ENCODE measurements at regions not wholly inside any gene's neighbourhood (a gene's known extent, or its start where the extent isn't known, plus 50 kb on each side); places are given as distances from the start of the nearest gene placed in this dataset.

DNA sequence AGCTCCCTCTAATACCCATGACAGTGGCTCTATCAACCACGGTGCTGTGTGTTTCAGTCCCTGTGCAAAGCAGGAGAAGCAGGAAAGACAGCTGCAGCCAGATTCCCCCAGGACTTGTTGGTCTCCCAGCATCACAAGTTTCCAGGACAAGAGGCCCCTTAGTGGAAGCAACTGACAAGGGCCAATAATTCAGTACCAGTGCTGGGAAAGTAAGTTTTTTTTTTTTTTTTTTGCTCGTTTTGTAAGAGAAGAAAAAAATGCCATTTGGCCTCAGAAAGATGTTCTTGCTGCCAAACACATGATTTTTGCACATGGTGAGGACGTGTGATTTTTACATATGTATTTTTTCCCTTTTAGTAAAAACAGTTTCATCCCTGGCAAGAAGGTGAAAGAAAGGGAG lies 284.2 kb upstream of the ZMIZ1 start:
- WGBS (ENCODE audit: extremely low coverage, insufficient coverage, low lambda C conversion rate) = no CpG with 5 or more reads among the region's 3 CpGs
- Histone ChIP-seq H3K27me3 (ENCODE audit: insufficient read depth, low read length, poor library complexity) (no peaks in the 10 kb centered on the region), H2AK5ac (ENCODE audit: low read length) (no peak overlapping the region), H2BK5ac (ENCODE audit: low read length) (no peak overlapping the region), H3K23ac (ENCODE audit: low read length) (no peak overlapping the region), H3K79me1 (ENCODE audit: low read length) (no peaks in the 10 kb centered on the region), H3K36me3 (ENCODE audit: control insufficient read depth, insufficient read depth, low read length) (no peaks in the 10 kb centered on the region), H3K4ac (ENCODE audit: low read depth, low read length) (no peak overlapping the region), H2BK15ac (replicated peaks; ENCODE audit: low read depth) (no peak overlapping the region), H3K4me3 (ENCODE audit: low read length) (no peak overlapping the region), H3K79me2 (ENCODE audit: control insufficient read depth, insufficient read depth, low read length) (no peaks in the 10 kb centered on the region), H3K56ac (ENCODE audit: low read length) (no peak overlapping the region), H3K4me2 (ENCODE audit: low read length) (no peak overlapping the region), H4K5ac (ENCODE audit: low read length) (no peak overlapping the region), H3K18ac (ENCODE audit: low read length) (no peak overlapping the region), H3K27ac (ENCODE audit: low read depth, low read length) (no peak overlapping the region), H3K9ac (ENCODE audit: low read length) (no peak overlapping the region), H2BK120ac (ENCODE audit: low read depth, low read length) (no peak overlapping the region), H4K8ac (ENCODE audit: low read depth, low read length) (no peak overlapping the region), H3K4me1 (ENCODE audit: control insufficient read depth, low read depth, low read length) (no peaks in the 10 kb centered on the region)
- no peak for DNase-seq

DNA sequence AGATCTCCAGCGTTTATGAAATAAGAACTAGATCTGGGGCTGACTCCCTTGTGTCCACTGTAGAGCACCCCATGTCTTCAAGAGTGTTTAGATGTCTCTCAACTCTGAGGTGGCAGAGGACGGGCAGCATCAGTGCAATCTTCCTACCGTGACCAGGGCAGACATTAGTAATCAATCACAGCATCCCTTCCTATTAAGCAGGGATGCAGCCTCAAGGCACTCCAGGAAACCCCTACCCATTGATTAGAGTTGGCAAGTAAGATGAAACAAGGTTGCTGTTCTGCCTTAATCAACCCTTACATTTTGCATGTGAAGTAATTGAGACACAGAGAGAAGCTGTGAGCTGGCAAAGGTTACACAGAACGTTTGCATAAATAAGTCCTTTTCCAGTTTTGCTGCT lies 283.7 kb upstream of the ZMIZ1 start:
- Histone ChIP-seq H3K4me2 (ENCODE audit: low read length) (no peak overlapping the region), H3K4me1 (ENCODE audit: control insufficient read depth, low read depth, low read length) (no peaks in the 10 kb centered on the region), H3K27me3 (ENCODE audit: insufficient read depth, low read length, poor library complexity) (no peaks in the 10 kb centered on the region), H2BK15ac (replicated peaks; ENCODE audit: low read depth) (no peak overlapping the region), H3K9ac (ENCODE audit: low read length) (no peak overlapping the region), H3K23ac (ENCODE audit: low read length) (no peak overlapping the region), H2BK120ac (ENCODE audit: low read depth, low read length) (no peak overlapping the region), H4K5ac (ENCODE audit: low read length) (no peak overlapping the region), H3K56ac (ENCODE audit: low read length) (no peak overlapping the region), H3K18ac (ENCODE audit: low read length) (no peak overlapping the region), H3K27ac (ENCODE audit: low read depth, low read length) (no peak overlapping the region), H2AK5ac (ENCODE audit: low read length) (no peak overlapping the region), H2BK5ac (ENCODE audit: low read length) (no peak overlapping the region), H3K79me2 (ENCODE audit: control insufficient read depth, insufficient read depth, low read length) (no peaks in the 10 kb centered on the region), H3K4me3 (ENCODE audit: low read length) (no peak overlapping the region), H4K8ac (ENCODE audit: low read depth, low read length) (no peak overlapping the region), H3K4ac (ENCODE audit: low read depth, low read length) (no peak overlapping the region), H3K79me1 (ENCODE audit: low read length) (no peaks in the 10 kb centered on the region), H3K36me3 (ENCODE audit: control insufficient read depth, insufficient read depth, low read length) (no peaks in the 10 kb centered on the region)
- DNase-seq = no peak
- WGBS (ENCODE audit: extremely low coverage, insufficient coverage, low lambda C conversion rate) = no CpG with 5 or more reads among the region's 4 CpGs

DNA sequence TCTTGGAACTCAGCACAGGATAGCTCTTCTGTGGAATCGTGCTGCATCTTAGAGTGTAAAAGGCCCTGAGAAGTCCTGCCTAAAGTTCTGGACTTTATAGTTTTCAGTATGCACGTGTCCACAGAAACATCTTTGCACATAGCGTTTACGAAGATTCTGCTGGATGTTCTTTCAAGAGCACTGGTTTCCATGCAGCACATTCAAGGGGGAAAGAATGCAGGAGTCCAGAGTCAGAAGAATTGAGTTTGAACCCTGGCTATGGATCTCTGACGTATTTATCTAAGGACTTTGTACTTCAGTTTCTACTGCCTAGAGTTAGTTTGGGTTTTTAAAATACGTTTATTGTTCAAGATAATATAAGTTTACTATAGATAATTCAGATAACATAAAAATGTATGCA lies 282.8 kb upstream of the ZMIZ1 start:
- Histone ChIP-seq H3K36me3 (ENCODE audit: control insufficient read depth, insufficient read depth, low read length) (no peaks in the 10 kb centered on the region), H3K9ac (ENCODE audit: low read length) (no peak overlapping the region), H4K8ac (ENCODE audit: low read depth, low read length) (no peak overlapping the region), H3K79me1 (ENCODE audit: low read length) (no peaks in the 10 kb centered on the region), H3K23ac (ENCODE audit: low read length) (no peak overlapping the region), H2BK5ac (ENCODE audit: low read length) (no peak overlapping the region), H3K56ac (ENCODE audit: low read length) (no peak overlapping the region), H3K27me3 (ENCODE audit: insufficient read depth, low read length, poor library complexity) (no peaks in the 10 kb centered on the region), H3K4me1 (ENCODE audit: control insufficient read depth, low read depth, low read length) (no peaks in the 10 kb centered on the region), H3K27ac (ENCODE audit: low read depth, low read length) (no peak overlapping the region), H2BK15ac (replicated peaks; ENCODE audit: low read depth) (no peak overlapping the region), H3K4me2 (ENCODE audit: low read length) (no peak overlapping the region), H2BK120ac (ENCODE audit: low read depth, low read length) (no peak overlapping the region), H2AK5ac (ENCODE audit: low read length) (no peak overlapping the region), H3K18ac (ENCODE audit: low read length) (no peak overlapping the region), H3K4ac (ENCODE audit: low read depth, low read length) (no peak overlapping the region), H3K4me3 (ENCODE audit: low read length) (no peak overlapping the region), H4K5ac (ENCODE audit: low read length) (no peak overlapping the region), H3K79me2 (ENCODE audit: control insufficient read depth, insufficient read depth, low read length) (no peaks in the 10 kb centered on the region)
- no peak for DNase-seq
- WGBS (ENCODE audit: extremely low coverage, insufficient coverage, low lambda C conversion rate) = no CpG with 5 or more reads among the region's 6 CpGs

DNA sequence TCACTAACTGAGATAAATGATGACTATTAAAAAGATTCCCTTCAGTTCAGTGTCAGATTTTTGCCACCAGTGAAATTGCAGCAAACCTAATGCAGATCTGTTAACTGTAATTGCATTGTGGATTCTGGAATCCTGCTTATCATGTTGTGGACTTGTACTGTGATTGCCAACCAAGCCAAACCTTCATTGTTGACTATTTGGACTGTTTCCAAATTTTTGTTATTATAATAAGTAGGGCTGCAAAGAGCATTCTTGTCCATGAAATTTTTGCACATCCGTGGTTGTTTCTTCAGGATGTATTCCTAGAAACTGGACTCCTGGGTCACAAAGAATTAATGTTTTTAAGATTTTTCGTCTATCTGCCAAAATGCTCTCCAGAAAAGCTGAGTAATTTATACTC lies 281.6 kb upstream of the ZMIZ1 start:
- Histone ChIP-seq H3K4me2 (ENCODE audit: low read length) (no peak overlapping the region), H3K4me1 (ENCODE audit: control insufficient read depth, low read depth, low read length) (no peaks in the 10 kb centered on the region), H3K23ac (ENCODE audit: low read length) (no peak overlapping the region), H3K4me3 (ENCODE audit: low read length) (no peak overlapping the region), H3K4ac (ENCODE audit: low read depth, low read length) (no peak overlapping the region), H3K56ac (ENCODE audit: low read length) (no peak overlapping the region), H2AK5ac (ENCODE audit: low read length) (no peak overlapping the region), H2BK5ac (ENCODE audit: low read length) (no peak overlapping the region), H3K18ac (ENCODE audit: low read length) (no peak overlapping the region), H3K27me3 (ENCODE audit: insufficient read depth, low read length, poor library complexity) (no peaks in the 10 kb centered on the region), H4K8ac (ENCODE audit: low read depth, low read length) (no peak overlapping the region), H4K5ac (ENCODE audit: low read length) (no peak overlapping the region), H3K79me2 (ENCODE audit: control insufficient read depth, insufficient read depth, low read length) (no peaks in the 10 kb centered on the region), H3K9ac (ENCODE audit: low read length) (no peak overlapping the region), H3K27ac (ENCODE audit: low read depth, low read length) (no peak overlapping the region), H2BK15ac (replicated peaks; ENCODE audit: low read depth) (no peak overlapping the region), H3K79me1 (ENCODE audit: low read length) (no peaks in the 10 kb centered on the region), H2BK120ac (ENCODE audit: low read depth, low read length) (no peak overlapping the region), H3K36me3 (ENCODE audit: control insufficient read depth, insufficient read depth, low read length) (no peaks in the 10 kb centered on the region)
- WGBS (ENCODE audit: extremely low coverage, insufficient coverage, low lambda C conversion rate) = no CpG with 5 or more reads among the region's 2 CpGs
- no peak for DNase-seq

DNA sequence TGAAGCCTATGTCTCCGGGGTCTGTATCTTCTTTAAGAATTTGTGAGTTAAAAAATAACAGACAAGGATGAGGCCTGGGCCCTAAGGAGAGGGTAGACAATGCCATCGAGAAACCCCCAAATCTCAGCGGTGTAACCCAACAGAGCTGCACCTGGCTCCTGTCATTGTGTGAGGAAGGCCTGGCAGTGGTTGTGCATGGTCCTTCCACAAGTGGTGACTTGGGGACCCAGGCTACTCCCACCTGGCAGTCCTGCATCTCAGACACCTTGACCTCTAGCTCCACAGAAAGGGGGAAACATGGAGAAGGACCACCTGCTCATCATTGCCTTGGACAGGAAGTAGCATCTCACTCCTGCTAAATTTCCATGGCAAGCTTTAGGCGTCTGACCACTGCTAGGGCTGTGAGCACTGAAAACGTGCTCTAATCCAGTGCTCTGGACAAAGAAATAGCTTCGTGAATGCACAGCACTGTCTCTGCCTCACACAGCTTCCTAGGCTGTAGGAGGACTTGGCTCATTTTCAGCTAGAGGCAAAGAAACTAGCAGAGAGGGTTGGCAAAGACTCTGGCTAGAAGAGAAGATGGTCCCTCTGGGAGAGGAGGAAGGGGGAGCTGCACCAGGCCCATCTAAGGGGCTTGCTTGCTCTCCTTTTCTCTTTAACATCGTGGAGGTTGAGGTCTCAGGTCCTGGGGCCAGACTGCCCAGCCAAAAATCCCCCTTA lies 273.9 kb upstream of the ZMIZ1 start:
- DNase-seq = no peak
- no peak overlapping the region for H2BK15ac ChIP-seq (replicated peaks; ENCODE audit: low read depth)
- no peak overlapping the region for H4K8ac ChIP-seq (ENCODE audit: low read depth, low read length)
- H3K27me3 ChIP-seq (ENCODE audit: insufficient read depth, low read length, poor library complexity) = no peaks in the 10 kb centered on the region
- H3K56ac ChIP-seq (ENCODE audit: low read length) = no peak overlapping the region
- H3K23ac ChIP-seq (ENCODE audit: low read length) = no peak overlapping the region
- H2BK120ac ChIP-seq (ENCODE audit: low read depth, low read length) = no peak overlapping the region
- H4K5ac ChIP-seq (ENCODE audit: low read length) = no peak overlapping the region
- no peak overlapping the region for H2AK5ac ChIP-seq (ENCODE audit: low read length)
- H3K4me2 ChIP-seq (ENCODE audit: low read length) = no peak overlapping the region
- H3K27ac ChIP-seq (ENCODE audit: low read depth, low read length) = no peak overlapping the region
- no peak overlapping the region for H3K4me3 ChIP-seq (ENCODE audit: low read length)
- no peak overlapping the region for H2BK5ac ChIP-seq (ENCODE audit: low read length)
- WGBS (ENCODE audit: extremely low coverage, insufficient coverage, low lambda C conversion rate) = no CpG with 5 or more reads among the region's 7 CpGs
- no peaks in the 10 kb centered on the region for H3K4me1 ChIP-seq (ENCODE audit: control insufficient read depth, low read depth, low read length)
- H3K36me3 ChIP-seq (ENCODE audit: control insufficient read depth, insufficient read depth, low read length) = no peaks in the 10 kb centered on the region
- no peak overlapping the region for H3K4ac ChIP-seq (ENCODE audit: low read depth, low read length)
- no peaks in the 10 kb centered on the region for H3K79me2 ChIP-seq (ENCODE audit: control insufficient read depth, insufficient read depth, low read length)
- no peak overlapping the region for H3K9ac ChIP-seq (ENCODE audit: low read length)
- no peak overlapping the region for H3K18ac ChIP-seq (ENCODE audit: low read length)
- no peaks in the 10 kb centered on the region for H3K79me1 ChIP-seq (ENCODE audit: low read length)

Measured in mesendoderm (in vitro differentiated cells).